IPS-15b (cell line): ENCODE measurements at regions not wholly inside any gene's neighbourhood (a gene's known extent, or its start where the extent isn't known, plus 50 kb on each side); places are given as distances from the start of the nearest gene placed in this dataset.

Experiments used
- H3K27me3 ChIP-seq: one replicate; pipeline ENCODE4 v1.6.1; 2013; ENCODE audit warnings: low read length; ENCODE audit not compliant: control insufficient read depth, insufficient read depth
- H3K36me3 ChIP-seq: one replicate; pipeline ENCODE4 v1.6.1; 2013; ENCODE audit warnings: low read length; ENCODE audit not compliant: control insufficient read depth, insufficient read depth
- H3K4me1 ChIP-seq: one replicate; pipeline ENCODE4 v1.6.1; 2013; ENCODE audit warnings: mild to moderate bottlenecking, low read length; ENCODE audit not compliant: control insufficient read depth, insufficient read depth
- H3K4me3 ChIP-seq: one replicate; pipeline ENCODE4 v1.5.1; 2013; ENCODE audit warnings: low read depth, low read length
- H3K9ac ChIP-seq: one replicate; pipeline ENCODE4 v1.6.1; 2013; ENCODE audit warnings: low read depth, mild to moderate bottlenecking, low read length
- H3K9me3 ChIP-seq: one replicate; pipeline ENCODE4 v1.6.1; 2013; ENCODE audit warnings: mild to moderate bottlenecking, low read length; ENCODE audit not compliant: control insufficient read depth, insufficient read depth

DNA sequence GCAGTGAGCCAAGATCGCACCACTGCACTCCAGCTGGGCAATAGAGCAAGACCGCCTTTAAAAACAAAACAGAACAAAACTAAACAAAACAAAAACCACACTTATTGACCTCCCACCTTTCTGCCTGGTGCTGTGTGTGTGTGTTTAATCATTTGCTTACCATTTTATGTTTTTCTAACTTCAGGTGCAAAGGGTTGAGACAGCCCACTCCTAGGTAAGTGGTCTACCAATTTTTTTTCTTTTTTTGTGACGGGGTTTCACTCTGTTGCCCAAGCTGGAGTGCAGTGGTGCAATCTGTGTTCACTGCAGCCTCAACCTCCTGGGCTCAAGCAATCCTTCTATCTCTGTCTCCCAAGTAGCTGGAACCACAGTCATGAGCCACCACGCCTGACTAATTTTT, 65.8 kb downstream of the SALL1 start:
- no peaks in the 10 kb centered on the region for H3K9me3 ChIP-seq
- H3K27me3 ChIP-seq, result no peaks in the 10 kb centered on the region
- H3K9ac ChIP-seq, result no peak overlapping the region
- no peak overlapping the region for H3K4me3 ChIP-seq
- H3K36me3 ChIP-seq, result no peaks in the 10 kb centered on the region
- peaks cover 4% of the 10 kb centered on the region for H3K4me1 ChIP-seq

DNA sequence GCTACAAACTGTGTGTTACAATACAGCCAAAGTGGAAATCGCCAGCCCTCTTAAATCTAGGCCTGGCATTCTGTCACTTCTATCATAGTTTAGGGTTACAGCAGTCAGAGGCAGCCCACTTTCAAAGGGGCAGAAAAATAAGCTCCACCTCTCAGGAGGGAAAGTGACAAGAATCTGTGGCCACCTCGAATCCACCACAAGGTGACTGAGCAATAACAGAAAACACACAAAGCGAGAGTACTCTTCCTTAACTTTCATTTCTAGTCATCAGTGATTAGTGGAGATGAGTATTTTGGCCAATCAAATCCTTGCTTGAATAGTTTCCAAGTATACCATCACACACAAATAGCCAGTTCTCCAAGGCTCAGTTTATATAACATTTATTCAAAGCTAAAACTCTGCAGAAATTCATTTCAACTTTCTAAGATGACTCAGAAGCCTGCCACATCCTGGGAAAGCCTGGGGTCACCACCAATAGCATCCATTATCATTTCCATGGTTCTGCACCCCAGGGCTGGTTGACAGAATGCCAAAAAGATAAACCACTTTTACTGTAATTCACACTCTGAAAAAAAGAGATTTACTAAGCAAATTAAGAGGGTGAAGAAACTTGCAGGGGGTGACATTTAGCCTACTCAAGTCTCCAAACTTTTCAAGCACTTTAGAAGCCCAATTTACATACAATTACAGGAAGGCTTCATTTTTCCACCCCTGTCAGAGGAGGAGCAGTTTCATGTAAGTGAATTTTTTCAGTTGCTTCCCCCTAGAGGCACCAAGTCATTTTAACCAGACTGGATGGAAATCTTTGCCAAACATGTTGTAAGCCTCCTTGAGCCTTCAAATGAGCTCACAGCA, 66.8 kb downstream of the SALL1 start:
- Histone ChIP-seq H3K27me3 (no peaks in the 10 kb centered on the region), H3K36me3 (no peaks in the 10 kb centered on the region), H3K4me3 (no peak overlapping the region), H3K9me3 (no peaks in the 10 kb centered on the region), H3K9ac (no peak overlapping the region), H3K4me1 (peaks cover 4% of the 10 kb centered on the region)

DNA sequence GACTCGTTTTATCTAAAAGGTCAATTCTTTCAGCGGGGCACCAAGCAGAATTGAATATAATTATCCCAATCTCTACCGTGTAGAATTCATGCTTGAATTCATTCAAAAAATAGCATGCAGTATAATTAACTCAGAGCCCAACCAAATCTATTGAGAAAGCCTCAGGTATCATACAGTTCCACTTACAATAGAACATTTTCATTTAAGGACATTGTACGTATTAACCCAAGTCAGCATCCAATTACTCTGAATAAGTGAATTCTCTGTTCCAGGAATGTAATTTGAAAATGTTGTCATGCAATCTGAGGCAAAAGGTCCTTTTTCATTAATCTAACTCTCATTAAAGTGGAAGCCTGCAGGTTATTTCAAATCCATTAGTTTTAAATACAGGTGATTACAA, 78.5 kb downstream of the SALL1 start:
- Histone ChIP-seq H3K4me3 (no peak overlapping the region), H3K9me3 (no peaks in the 10 kb centered on the region), H3K36me3 (no peaks in the 10 kb centered on the region), H3K9ac (no peak overlapping the region), H3K4me1 (no peaks in the 10 kb centered on the region), H3K27me3 (peaks cover 2% of the 10 kb centered on the region)

- peaks cover 2% of the 10 kb centered on the region for H3K27me3 ChIP-seq
- H3K4me1 ChIP-seq, result no peaks in the 10 kb centered on the region
- H3K9me3 ChIP-seq, result no peaks in the 10 kb centered on the region
- no peak overlapping the region for H3K9ac ChIP-seq
- no peak overlapping the region for H3K4me3 ChIP-seq
- no peaks in the 10 kb centered on the region for H3K36me3 ChIP-seq
Observed at GRCh38 chr16:51071326-51071725, 79.7 kb downstream of the SALL1 start.

DNA sequence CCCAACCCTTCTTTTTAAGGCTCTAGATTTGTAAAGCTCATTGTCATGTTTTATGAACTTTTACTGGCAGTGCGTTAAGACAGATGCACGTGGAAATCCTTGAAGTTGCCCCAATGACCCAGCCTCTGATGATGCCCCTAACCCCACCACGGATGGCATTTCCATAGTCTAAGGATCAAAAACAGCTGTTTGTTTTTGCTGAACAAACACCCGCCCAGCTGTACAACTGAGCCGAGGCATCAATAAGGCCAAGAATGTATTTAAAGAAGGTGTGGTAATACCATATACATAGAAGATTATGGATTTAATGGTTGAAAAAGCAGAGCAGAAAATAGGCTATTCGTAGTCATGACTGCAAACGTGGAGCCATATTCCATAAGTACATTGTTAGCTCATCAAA, 83.7 kb downstream of the SALL1 start:
- Histone ChIP-seq H3K4me1 (no peaks in the 10 kb centered on the region), H3K9ac (no peak overlapping the region), H3K36me3 (no peaks in the 10 kb centered on the region), H3K4me3 (no peak overlapping the region), H3K9me3 (no peaks in the 10 kb centered on the region), H3K27me3 (no peaks in the 10 kb centered on the region)

DNA sequence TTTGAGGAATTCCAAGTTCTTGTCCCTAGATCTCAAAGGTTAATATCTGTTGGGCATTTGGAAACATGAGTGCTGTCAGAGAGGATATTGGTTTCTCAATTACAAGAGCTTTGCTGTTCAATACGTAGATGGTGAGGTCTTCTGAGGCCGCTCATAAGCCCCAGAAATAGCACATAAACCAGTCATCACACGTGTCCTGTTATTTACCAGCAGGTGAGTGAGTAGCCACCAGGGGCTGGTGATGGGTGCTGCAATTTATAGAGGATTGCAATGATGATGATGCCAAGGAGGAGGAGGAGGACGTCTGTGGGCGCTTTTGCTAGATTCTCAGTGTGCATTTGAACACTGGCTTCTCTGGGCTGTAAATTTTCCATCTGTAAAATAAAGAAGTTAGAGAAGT, 89.0 kb downstream of the SALL1 start:
- Histone ChIP-seq H3K4me1 (no peaks in the 10 kb centered on the region), H3K4me3 (no peak overlapping the region), H3K9ac (no peak overlapping the region), H3K27me3 (no peaks in the 10 kb centered on the region), H3K36me3 (no peaks in the 10 kb centered on the region), H3K9me3 (no peaks in the 10 kb centered on the region)

DNA sequence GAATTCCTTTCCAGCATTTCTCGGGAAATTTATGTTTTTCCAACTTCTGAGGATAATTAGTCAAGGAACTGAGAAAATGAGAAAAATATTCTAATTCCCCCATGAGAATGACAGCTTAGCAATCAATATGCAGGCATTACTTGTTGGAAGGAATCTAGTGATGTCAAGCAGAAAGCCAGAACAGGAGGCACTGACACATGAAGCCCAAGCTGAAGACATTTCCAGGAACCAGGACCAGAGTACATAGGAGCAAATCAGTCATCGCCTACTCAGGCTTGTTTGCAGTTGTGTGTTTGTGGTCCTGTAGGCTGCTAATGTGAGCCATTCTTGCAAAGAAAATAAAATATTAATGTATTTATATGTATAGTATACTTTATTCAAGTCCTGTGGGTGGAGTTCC, 89.7 kb downstream of the SALL1 start:
- Histone ChIP-seq H3K27me3 (no peaks in the 10 kb centered on the region), H3K9me3 (no peaks in the 10 kb centered on the region), H3K4me3 (no peak overlapping the region), H3K4me1 (no peaks in the 10 kb centered on the region), H3K36me3 (no peaks in the 10 kb centered on the region), H3K9ac (no peak overlapping the region)

- Histone ChIP-seq H3K36me3 (no peaks in the 10 kb centered on the region), H3K4me1 (no peaks in the 10 kb centered on the region), H3K9me3 (no peaks in the 10 kb centered on the region), H3K4me3 (no peak overlapping the region), H3K9ac (no peak overlapping the region), H3K27me3 (peaks cover 2% of the 10 kb centered on the region)
Observed at GRCh38 chr16:51057969-51058337, 93.1 kb downstream of the SALL1 start.

DNA sequence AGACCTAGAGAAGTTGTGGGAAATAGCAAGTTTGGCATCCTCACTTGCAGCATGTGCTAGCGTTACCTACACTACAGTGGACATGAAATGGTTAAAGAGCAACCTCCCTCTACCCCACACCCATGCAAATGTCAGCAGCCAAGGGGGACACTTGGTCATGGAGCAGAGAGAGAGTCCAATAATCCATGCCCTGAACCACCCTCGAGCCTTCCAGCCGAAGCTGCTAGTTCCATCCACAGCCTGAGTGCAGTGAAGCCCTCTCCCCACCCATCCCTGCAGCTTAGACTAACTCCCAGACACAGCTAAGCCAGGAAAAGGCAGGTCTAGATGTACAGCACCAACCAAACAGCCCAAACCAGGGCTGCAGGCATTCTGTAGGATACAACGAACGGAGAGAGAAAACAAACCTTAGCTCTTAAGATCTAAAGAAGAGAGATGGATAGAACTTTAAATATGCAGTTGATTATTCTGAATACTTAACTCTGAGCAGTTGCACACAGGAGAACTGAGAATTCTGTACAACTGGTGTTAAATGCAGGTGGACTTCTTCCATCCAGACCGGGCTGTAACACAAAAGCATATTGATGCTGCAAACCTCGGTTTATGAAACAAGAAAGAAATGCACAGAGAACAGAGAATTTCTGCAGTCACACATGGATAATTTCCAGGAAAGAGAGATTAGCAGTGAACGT, 93.8 kb downstream of the SALL1 start:
- no peak overlapping the region for H3K9ac ChIP-seq

DNA sequence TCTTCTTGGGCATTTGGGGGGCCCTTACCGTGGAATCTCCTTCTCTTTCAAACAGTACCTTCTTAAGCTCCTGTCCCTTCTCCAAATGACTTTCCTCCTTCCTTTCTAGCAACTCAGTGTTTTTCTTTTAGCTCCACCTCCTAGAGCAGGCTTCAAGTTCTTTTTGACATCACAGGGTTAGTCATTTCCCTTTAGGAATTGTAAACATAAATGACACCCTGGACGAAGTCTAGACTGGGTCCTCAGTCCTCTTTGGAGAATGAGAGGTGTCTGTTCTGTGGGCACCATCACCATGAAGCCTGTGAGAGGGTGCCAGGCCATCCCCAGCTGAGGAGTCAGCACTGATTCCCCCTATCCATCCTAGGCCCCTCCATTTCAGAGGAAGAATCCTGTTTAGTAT, 94.7 kb downstream of the SALL1 start:
- Histone ChIP-seq H3K9ac (no peak overlapping the region), H3K4me3 (no peak overlapping the region), H3K9me3 (no peaks in the 10 kb centered on the region), H3K27me3 (peaks cover 2% of the 10 kb centered on the region), H3K36me3 (no peaks in the 10 kb centered on the region), H3K4me1 (no peaks in the 10 kb centered on the region)

More for the DNA sequence above, 93.8 kb downstream of the SALL1 start:
- no peaks in the 10 kb centered on the region for H3K4me1 ChIP-seq
- no peak overlapping the region for H3K4me3 ChIP-seq
- H3K27me3 ChIP-seq, result peaks cover 2% of the 10 kb centered on the region
- H3K36me3 ChIP-seq, result no peaks in the 10 kb centered on the region
- H3K9me3 ChIP-seq, result no peaks in the 10 kb centered on the region

DNA sequence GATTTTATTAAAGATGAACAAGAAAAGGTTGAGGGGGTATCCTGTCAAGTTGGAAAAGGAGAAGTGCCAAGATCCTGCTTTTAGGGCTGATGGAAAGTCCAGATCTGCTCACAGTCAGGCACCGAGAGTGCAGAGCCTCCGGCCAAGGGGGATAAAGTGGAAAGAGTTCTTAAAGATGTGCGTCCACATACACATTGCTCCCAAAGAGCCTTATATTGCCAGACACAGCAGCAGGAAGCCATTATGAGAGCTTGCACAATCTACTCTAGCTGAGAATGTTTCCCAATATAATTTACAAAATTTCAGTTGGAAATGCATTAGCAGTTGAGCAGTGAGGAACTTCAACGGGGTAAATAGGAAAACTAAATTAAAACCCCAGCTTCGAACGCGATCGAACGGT, 95.6 kb downstream of the SALL1 start:
- Histone ChIP-seq H3K27me3 (peaks cover 2% of the 10 kb centered on the region), H3K36me3 (no peaks in the 10 kb centered on the region), H3K9ac (no peak overlapping the region), H3K4me1 (no peaks in the 10 kb centered on the region), H3K4me3 (no peak overlapping the region), H3K9me3 (no peaks in the 10 kb centered on the region)

- no peaks in the 10 kb centered on the region for H3K9me3 ChIP-seq
- no peaks in the 10 kb centered on the region for H3K4me1 ChIP-seq
- no peak overlapping the region for H3K9ac ChIP-seq
- H3K27me3 ChIP-seq, result peaks cover 2% of the 10 kb centered on the region
- H3K4me3 ChIP-seq, result no peak overlapping the region
- H3K36me3 ChIP-seq, result no peaks in the 10 kb centered on the region
Observed at GRCh38 chr16:51053775-51054174, 97.3 kb downstream of the SALL1 start.
